ENCODE measurements at regions not wholly inside any gene's neighbourhood (a gene's known extent, or its start where the extent isn't known, plus 50 kb on each side); places are given as distances from the start of the nearest gene placed in this dataset.

- H3K4me3 ChIP-seq (replicated peaks; ENCODE audit: low read depth, low read length): no peak overlapping the region
- no peak for DNase-seq (ENCODE audit: low read depth)
- TF ChIP-seq CTCF (IDR thresholded peaks at IDR 0.05; ENCODE audit: low read length, missing control alignments): no peak
These were observed 86.9 kb upstream of the ZC3H15 start for GRCh38 chr2:186399082-186399644.

- no peak for DNase-seq (ENCODE audit: low read depth)
- no peak overlapping the region for H3K4me3 ChIP-seq (replicated peaks; ENCODE audit: low read depth, low read length)
- TF ChIP-seq CTCF (IDR thresholded peaks at IDR 0.05; ENCODE audit: low read length, missing control alignments): no peak
These were observed 80.2 kb upstream of the ZC3H15 start for GRCh38 chr2:186405842-186406241.

GRCh38 chr2:186407611-186408010, 78.4 kb upstream of the ZC3H15 start:
- H3K4me3 ChIP-seq (replicated peaks; ENCODE audit: low read depth, low read length): no peak overlapping the region
- no peak for TF ChIP-seq CTCF (IDR thresholded peaks at IDR 0.05; ENCODE audit: low read length, missing control alignments)
- no peak for DNase-seq (ENCODE audit: low read depth)

- H3K4me3 ChIP-seq (replicated peaks; ENCODE audit: low read depth, low read length): no peak overlapping the region
- TF ChIP-seq CTCF (IDR thresholded peaks at IDR 0.05; ENCODE audit: low read length, missing control alignments): no peak
- no peak for DNase-seq (ENCODE audit: low read depth)
These were observed 75.3 kb upstream of the ZC3H15 start for GRCh38 chr2:186410802-186411201.

- H3K4me3 ChIP-seq (replicated peaks; ENCODE audit: low read depth, low read length): no peak overlapping the region
- DNase-seq (ENCODE audit: low read depth): peak; percentile 95
- no peak for TF ChIP-seq CTCF (IDR thresholded peaks at IDR 0.05; ENCODE audit: low read length, missing control alignments)
These were observed 63.8 kb upstream of the ZC3H15 start for GRCh38 chr2:186422226-186422625.

- no peak overlapping the region for H3K4me3 ChIP-seq (replicated peaks; ENCODE audit: low read depth, low read length)
- no peak for TF ChIP-seq CTCF (IDR thresholded peaks at IDR 0.05; ENCODE audit: low read length, missing control alignments)
- DNase-seq (ENCODE audit: low read depth): no peak
These were observed 62.6 kb upstream of the ZC3H15 start for GRCh38 chr2:186423481-186423880.

- DNase-seq (ENCODE audit: low read depth): no peak
These were observed 61.8 kb upstream of the ZC3H15 start for GRCh38 chr2:186424265-186424664.

More at GRCh38 chr2:186424265-186424664, 61.8 kb upstream of the ZC3H15 start:
- TF ChIP-seq CTCF (IDR thresholded peaks at IDR 0.05; ENCODE audit: low read length, missing control alignments): no peak
- H3K4me3 ChIP-seq (replicated peaks; ENCODE audit: low read depth, low read length): no peak overlapping the region
